DOHH2 (cell line): ENCODE measurements at regions not wholly inside any gene's neighbourhood (a gene's known extent, or its start where the extent isn't known, plus 50 kb on each side); places are given as distances from the start of the nearest gene placed in this dataset.

Experiments
- CTCF ChIP-seq: fragments of 200-600 bp; sonication (generic); IDR thresholded peaks from one replicate; pipeline ENCODE4 v1.5.1; 2014; ENCODE audit warnings: antibody characterized with exemption, mild to moderate bottlenecking, low read depth, low read length; ENCODE audit not compliant: poor library complexity, severe bottlenecking
- EZH2phosphoT487 ChIP-seq: fragments of 200-600 bp; sonication (generic); IDR thresholded peaks from 2 replicates; pipeline ENCODE4 v1.6.1; 2017; ENCODE audit warnings: borderline replicate concordance, mild to moderate bottlenecking, antibody characterized with exemption, low read length, moderate library complexity, mixed read lengths

- no peak for TF ChIP-seq CTCF
- no peak for TF ChIP-seq EZH2phosphoT487
These were observed 534.2 kb downstream of the RAB28 start for GRCh38 chr4:12949719-12950490.
